ENCODE measurements at regions not wholly inside any gene's neighbourhood (a gene's known extent, or its start where the extent isn't known, plus 50 kb on each side); places are given as distances from the start of the nearest gene placed in this dataset.
"Not testable (repeated sequence)": the region's sequence is repeated elsewhere in the genome, so short reads cannot be mapped to it uniquely, and the experiment has no call there.

GRCh38 chr17:55986817-55987216, 166.5 kb upstream of the ANKFN1 start:
- DNase-seq: no peak
- ATAC-seq (ENCODE audit: poor library complexity): no peak
- intact Hi-C loops (cut with DNase I): no loop called here

- DNase-seq (no peak), ATAC-seq (ENCODE audit: poor library complexity) (no peak)
- intact Hi-C loops (cut with DNase I): no loop called here
Observed at GRCh38 chr17:55988861-55989260, 164.4 kb upstream of the ANKFN1 start.

GRCh38 chr17:55990332-55991006, 162.8 kb upstream of the ANKFN1 start:
- no peak for DNase-seq
- intact Hi-C loops (cut with DNase I): no loop called here

GRCh38 chr17:55996826-55997225, 156.4 kb upstream of the ANKFN1 start:
- intact Hi-C loops (cut with DNase I): no loop called here
- DNase-seq: no peak

More at GRCh38 chr17:55990332-55991006, 162.8 kb upstream of the ANKFN1 start:
- no peak for ATAC-seq (ENCODE audit: poor library complexity)

DNA sequence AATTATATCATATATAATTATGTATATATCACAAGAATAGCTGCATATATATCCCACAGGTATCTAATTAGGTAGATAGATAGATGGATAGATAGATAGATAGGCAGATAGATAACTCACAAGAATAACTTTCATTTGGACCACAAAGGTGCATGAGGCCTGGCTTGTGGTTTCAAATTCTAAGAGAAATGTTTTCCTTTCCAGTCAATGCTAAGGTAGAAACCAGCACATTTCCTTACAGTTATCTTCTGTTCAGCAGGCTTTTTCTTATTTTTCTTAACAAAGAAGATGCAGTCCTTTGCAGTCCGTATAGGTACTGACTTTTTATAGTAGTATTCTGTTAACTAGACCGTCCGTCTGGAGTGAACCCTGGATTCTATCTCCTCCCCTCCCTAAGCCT, 152.9 kb upstream of the ANKFN1 start:
- intact Hi-C loops (cut with DNase I): no loop called here
- no peak for DNase-seq
- ATAC-seq (ENCODE audit: poor library complexity): no peak

More at GRCh38 chr17:55996826-55997225, 156.4 kb upstream of the ANKFN1 start:
- ATAC-seq (ENCODE audit: poor library complexity): no peak

- ATAC-seq (ENCODE audit: poor library complexity); DNase-seq; intact Hi-C loops (cut with DNase I): not testable (repeated sequence)
Observed at GRCh38 chr17:56002656-56003055, 150.6 kb upstream of the ANKFN1 start.

DNA sequence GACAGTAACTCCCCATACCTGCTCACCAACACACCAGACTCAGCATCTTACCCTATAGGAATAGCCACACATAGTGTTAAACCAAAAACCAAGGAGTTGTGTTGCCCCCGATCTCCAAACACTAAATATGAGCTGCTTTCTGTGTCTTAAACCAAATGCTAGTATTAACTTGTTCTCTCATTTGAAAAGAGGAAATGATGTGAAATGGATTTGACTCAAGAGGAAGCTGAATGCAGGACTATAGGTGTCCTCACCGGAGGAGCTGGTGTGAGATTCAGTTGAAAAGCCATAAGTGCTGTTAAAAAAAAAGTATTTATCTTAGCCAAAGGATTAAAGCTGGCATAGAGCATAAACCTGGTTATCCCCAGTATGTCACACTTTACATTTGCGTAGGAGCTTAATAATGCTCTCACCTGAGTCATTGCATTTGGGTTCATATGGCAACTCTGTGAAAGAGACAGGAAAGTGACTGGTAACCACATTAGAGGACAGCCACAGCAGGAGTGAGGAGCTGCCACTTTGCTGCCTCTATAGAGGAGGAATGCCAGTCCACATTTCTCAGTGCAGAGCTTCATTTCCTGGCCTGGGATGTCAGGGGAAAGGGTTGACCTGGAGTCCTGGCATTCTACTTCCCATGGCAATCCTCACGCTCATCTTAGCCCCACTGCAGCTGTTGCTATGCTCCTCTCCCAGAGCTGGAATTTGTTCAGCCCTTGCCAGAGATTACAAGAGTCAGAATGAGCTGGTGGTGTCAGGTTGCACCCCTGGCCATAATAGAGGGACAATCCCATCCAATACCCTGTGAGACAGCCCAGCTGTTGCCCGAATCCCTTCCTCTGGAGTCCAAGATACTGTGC, 143.3 kb upstream of the ANKFN1 start:
- ATAC-seq (ENCODE audit: poor library complexity): peak; percentile 22
- intact Hi-C loops (cut with DNase I): no loop called here
- DNase-seq: no peak

GRCh38 chr17:56011406-56012131, 141.7 kb upstream of the ANKFN1 start:
- ATAC-seq (ENCODE audit: poor library complexity) (no peak), DNase-seq (no peak)
- intact Hi-C loops (cut with DNase I): no loop called here

DNA sequence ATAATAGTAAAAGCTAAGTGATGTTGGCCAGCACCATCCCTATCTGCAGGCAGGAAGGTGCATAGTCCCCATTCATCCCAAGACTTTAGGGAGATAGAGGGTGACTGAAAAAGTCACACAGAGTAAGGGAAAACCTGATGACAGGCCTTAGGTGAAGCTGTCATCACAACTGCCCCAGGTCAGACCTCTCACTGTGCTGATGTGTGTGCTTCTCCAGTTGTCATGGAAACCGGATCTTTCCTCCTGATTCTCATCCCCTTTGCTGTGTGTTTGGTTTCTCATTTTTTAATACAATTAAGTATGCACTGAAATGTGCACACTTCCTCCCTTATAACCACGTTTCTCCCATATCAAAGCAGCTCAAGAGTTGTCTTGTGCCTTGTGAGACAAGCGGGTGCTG, 135.1 kb upstream of the ANKFN1 start:
- ATAC-seq (ENCODE audit: poor library complexity) (no peak), DNase-seq (no peak)
- intact Hi-C loops (cut with DNase I): no loop called here

GRCh38 chr17:56020369-56020768, 132.9 kb upstream of the ANKFN1 start:
- intact Hi-C loops (cut with DNase I): no loop called here
- DNase-seq: no peak
- ATAC-seq (ENCODE audit: poor library complexity): no peak

DNA sequence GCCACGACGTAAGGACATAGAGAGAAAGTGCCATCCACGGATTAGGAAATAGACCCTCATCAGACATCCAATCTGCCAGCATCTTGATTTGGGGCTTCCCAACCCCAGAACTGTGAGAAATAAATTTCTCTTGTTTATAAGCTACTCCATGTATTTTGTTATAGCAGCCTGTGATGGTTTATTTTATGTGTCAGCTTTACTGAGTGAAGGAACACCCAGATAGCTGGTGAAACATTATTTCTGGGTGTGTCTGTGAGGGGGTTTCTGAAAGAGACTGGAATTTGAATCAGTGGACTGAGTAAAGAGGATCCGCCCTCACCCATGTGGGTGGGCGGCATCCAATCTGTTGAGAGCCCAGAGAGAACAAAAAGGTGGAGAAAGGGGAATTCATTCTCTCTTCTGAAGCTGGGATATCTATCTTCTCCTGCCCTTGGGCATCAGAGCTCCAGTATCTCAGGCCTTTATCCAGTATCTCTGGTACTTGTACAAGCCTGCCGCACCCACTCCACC, 131.5 kb upstream of the ANKFN1 start:
- ATAC-seq (ENCODE audit: poor library complexity): no peak
- intact Hi-C loops (cut with DNase I): no loop called here

DNA sequence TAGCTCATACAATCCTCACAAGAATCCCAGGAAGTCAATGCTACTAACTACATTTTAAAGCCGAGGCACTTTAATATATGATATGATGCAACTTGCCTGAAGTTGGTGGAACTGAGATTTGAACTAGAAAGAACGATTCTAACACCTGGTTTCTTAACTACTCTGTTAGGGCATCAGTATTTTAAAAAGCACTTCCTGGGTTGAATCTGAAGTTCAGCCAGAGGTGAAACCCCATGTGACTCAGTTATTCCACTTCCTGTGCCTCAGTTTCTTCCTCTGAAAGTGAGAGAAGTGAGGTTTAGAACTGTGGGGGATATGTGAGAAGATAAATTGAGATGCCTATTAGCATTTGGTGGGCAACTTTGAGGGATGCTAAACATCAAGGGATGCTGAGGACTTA, 129.4 kb upstream of the ANKFN1 start:
- ATAC-seq (ENCODE audit: poor library complexity) (no peak), DNase-seq (no peak)
- intact Hi-C loops (cut with DNase I): no loop called here

More for the DNA sequence above, 131.5 kb upstream of the ANKFN1 start:
- no peak for DNase-seq

DNA sequence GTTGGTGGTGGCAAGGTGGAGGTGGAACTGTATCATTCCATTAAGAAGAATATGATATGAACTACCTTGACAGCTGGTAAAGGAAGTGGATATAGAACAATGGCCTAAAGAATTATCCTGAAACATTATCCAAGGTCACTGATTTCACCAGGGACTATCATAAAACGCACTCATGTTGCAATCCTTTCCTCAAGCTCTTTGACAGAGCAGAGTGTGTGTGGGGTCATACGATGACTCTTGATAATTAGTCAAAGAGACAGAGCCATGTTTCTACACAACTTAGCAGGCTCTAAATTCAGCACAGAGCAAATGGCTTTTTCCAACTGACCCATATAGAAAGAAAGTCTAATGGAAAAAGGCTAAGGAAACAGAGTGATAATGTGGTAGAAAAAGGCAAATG, 126.4 kb upstream of the ANKFN1 start:
- no peak for DNase-seq
- no peak for ATAC-seq (ENCODE audit: poor library complexity)
- intact Hi-C loops (cut with DNase I): no loop called here

DNA sequence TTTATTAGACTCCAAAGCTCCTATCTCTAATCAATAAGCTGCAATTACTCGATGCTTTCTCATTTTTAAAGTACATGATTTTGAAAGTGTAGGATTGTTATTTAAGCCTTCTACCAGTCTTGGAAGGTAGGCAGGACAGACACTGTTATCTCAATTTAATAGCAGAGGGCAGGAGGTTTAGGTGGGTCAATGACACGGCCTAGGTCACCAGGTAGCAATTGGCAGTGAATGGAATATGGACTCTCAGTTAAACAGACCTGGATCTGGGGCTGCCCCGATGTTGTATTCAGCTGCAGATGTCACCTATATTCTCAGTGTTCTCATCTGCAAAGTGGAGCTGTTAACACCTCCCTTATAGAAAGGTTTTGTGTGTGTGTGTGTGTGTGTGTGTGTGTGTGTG, 124.4 kb upstream of the ANKFN1 start:
- DNase-seq (no peak), ATAC-seq (ENCODE audit: poor library complexity) (no peak)
- intact Hi-C loops (cut with DNase I): no loop called here

DNA sequence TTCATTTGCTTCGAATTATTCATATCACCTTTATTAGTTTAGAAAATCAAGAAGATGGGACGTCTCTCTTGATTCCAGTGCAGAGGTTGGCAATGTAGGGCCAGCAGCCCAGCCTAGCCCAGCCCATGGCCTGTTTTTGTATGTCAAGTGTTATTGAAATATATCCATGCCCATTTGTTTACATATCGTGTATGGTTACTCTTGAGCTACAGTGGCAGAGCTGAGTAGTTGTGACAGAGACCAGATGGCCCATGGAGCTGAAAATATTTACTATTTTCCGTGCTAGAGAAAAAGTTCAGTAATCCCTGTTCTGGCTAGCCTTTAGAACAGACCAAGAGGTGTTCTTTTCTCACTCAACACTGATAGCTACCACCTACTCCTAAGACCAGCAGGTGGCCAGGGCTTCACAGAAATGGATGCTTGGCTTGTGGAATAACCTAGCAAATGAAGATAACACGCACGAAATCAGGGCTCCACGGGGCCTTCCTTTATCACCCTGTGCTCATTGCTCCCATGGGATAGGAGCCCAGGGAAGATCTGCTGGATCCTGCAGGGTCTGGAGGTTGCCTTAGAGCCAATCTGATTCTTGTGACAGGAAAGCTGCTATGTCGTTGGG, 123.2 kb upstream of the ANKFN1 start:
- peak; percentile 65 for ATAC-seq (ENCODE audit: poor library complexity)
- intact Hi-C loops (cut with DNase I): no loop called here
- DNase-seq: no peak

DNA sequence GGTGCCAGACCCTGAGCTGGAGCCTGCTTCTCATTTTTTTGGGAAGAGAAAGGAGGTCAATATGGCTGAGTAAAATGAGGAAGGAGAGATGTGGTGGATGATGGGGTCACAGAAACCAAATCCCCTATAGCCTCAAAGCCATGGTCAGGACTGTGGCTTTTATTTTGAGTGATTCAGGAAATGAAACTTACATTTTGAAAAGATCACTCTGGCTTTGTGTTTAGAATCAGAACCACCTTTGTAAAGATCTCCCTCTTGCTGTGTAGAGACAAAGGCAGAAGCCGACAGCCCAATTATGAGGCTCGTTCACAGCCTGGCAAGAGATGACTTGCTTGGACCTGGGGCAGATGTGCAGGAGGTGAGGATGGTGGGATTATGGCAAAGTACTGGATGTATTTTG, 121.6 kb upstream of the ANKFN1 start:
- ATAC-seq (ENCODE audit: poor library complexity): no peak
- intact Hi-C loops (cut with DNase I): no loop called here
- no peak for DNase-seq

DNA sequence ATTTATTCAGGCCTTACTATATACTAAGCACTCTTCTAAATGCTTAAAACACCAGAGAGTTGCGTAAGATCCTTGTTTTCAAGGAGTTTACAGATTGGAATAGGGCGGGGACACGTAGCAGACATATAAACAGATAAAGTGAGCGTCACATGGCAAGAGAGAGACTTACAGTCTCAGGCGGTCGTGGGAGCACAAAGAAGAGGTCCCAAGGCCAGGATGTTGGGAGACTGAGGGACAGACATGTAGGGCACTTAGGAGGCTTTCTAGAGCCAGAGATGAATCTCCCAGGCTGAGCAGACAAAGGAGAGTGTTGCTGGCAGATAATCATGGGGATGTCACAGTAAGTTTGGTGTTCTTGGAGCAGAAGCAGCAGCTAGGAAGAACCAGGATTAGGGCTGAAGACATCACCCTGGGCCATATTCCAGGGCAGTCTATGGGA, 119.1 kb upstream of the ANKFN1 start:
- ATAC-seq (ENCODE audit: poor library complexity): peak; percentile 76
- no peak for DNase-seq
- intact Hi-C loops (cut with DNase I): no loop called here

- intact Hi-C loops (cut with DNase I): no loop called here
- DNase-seq: no peak
- no peak for ATAC-seq (ENCODE audit: poor library complexity)
Observed at GRCh38 chr17:56038131-56038530, 115.1 kb upstream of the ANKFN1 start.

DNA sequence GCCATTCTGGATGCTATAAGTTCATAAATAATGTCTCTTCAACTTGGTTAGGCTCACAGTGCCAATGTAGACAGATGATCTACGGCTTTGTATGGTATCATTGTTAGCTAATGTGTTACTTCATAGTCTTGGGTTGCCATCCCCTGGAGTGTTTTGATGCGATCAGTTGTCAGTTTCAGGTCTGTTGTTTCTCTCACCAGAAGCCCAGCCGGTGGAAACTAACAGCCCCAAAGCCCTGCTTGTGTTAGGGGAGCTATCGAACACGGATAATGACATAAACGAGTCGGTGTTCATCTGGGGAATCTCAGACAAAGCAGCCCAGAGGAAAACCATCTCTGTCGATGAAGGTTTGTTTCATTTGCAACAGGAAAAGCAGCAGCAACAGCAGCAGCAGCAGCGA, 107.4 kb upstream of the ANKFN1 start:
- DNase-seq (no peak), ATAC-seq (ENCODE audit: poor library complexity) (no peak)
- intact Hi-C loops (cut with DNase I): no loop called here
